Mesenteric fat pad (tissue), 1 donor: ENCODE measurements at regions not wholly inside any gene's neighbourhood (a gene's known extent, or its start where the extent isn't known, plus 50 kb on each side); places are given as distances from the start of the nearest gene placed in this dataset.

Source experiments
- DNase-seq: peaks from one replicate; pipeline ENCODE4 v3.0.0-alpha.2; 2020; ENCODE audit warnings: low spot score
- donor health status: DM: yes; HTN: yes; CAD: no.

- no peak for DNase-seq
Measured at GRCh38 chr17:77749989-77750388, 208.5 kb upstream of the TNRC6C start.

GRCh38 chr17:77750427-77751043 lies 208.0 kb upstream of the TNRC6C start:
- DNase-seq: peak; percentile 33

- peak; percentile 76 for DNase-seq
Measured at GRCh38 chr17:77753246-77753645, 205.3 kb upstream of the TNRC6C start.

GRCh38 chr17:77753691-77754245 lies 204.7 kb upstream of the TNRC6C start:
- DNase-seq: peak; percentile 79

GRCh38 chr17:77754956-77755355 lies 203.5 kb upstream of the TNRC6C start:
- peak; percentile 37 for DNase-seq

GRCh38 chr17:77755410-77755963 lies 203.0 kb upstream of the TNRC6C start:
- DNase-seq: peak; percentile 62

- peak; percentile 45 for DNase-seq
Measured at GRCh38 chr17:77756028-77756427, 202.5 kb upstream of the TNRC6C start.

GRCh38 chr17:77756846-77757560 lies 201.5 kb upstream of the TNRC6C start:
- no peak for DNase-seq

GRCh38 chr17:77757561-77757898 lies 201.0 kb upstream of the TNRC6C start:
- no peak for DNase-seq

GRCh38 chr17:77763023-77763422 lies 195.5 kb upstream of the TNRC6C start:
- DNase-seq: no peak

GRCh38 chr17:77763575-77763974 lies 194.9 kb upstream of the TNRC6C start:
- DNase-seq: no peak

GRCh38 chr17:77765292-77765691 lies 193.2 kb upstream of the TNRC6C start:
- DNase-seq: no peak

GRCh38 chr17:77767148-77767547 lies 191.4 kb upstream of the TNRC6C start:
- no peak for DNase-seq

- DNase-seq: no peak
Measured at GRCh38 chr17:77768248-77768852, 190.2 kb upstream of the TNRC6C start.

- no peak for DNase-seq
Measured at GRCh38 chr17:77769215-77769614, 189.3 kb upstream of the TNRC6C start.

GRCh38 chr17:77769762-77770161 lies 188.7 kb upstream of the TNRC6C start:
- DNase-seq: no peak

- DNase-seq: no peak
Measured at GRCh38 chr17:77770331-77771105, 188.0 kb upstream of the TNRC6C start.

- no peak for DNase-seq
Measured at GRCh38 chr17:77771145-77771544, 187.4 kb upstream of the TNRC6C start.

GRCh38 chr17:77771587-77771986 lies 186.9 kb upstream of the TNRC6C start:
- DNase-seq: no peak

- DNase-seq: no peak
Measured at GRCh38 chr17:77771998-77772397, 186.5 kb upstream of the TNRC6C start.

GRCh38 chr17:77772461-77772897 lies 186.0 kb upstream of the TNRC6C start:
- no peak for DNase-seq
